H1 (cell line): ENCODE measurements at regions not wholly inside any gene's neighbourhood (a gene's known extent, or its start where the extent isn't known, plus 50 kb on each side); places are given as distances from the start of the nearest gene placed in this dataset.

ENCODE experiments used
- CEBPB ChIP-seq: IDR thresholded peaks from 2 replicates; pipeline ENCODE4 v1.6.1; 2012; ENCODE audit warnings: low read depth, low read length
- JUND ChIP-seq: IDR thresholded peaks from 2 replicates; pipeline ENCODE4 v1.6.1; 2011; ENCODE audit warnings: mild to moderate bottlenecking, improper control_type of control experiment, low read length
- SP1 ChIP-seq: IDR thresholded peaks from 2 replicates; pipeline ENCODE4 v1.6.1; 2011; ENCODE audit warnings: low read depth, low read length

DNA sequence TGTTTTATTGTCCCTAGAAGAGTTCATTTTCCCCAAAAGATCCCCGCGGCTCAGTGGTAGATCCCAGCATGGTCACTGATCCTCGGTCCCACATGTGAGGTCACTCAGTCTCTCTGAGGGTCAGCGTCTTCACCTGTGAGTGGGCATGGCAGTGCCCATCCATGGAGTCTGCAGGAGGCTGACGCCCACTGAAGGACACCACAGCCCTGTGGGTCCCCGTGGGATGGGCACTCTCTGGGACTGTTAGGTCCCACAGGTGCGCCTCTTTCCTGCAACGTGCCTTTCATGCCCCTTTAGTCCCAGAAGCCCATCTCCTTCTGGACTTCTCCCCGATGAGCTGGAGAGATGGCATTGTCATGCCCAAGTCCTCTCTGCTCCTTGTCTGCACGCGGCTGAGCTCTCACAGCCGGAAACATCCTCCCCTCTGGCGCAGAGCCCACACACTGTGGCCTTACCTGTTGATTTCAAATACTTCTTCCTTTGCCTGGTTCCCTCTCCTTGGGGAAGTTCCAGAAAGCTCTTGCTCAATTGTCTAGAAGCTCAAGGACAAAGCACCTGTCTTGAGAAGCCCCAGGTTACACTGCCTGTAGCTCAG lies 75.9 kb downstream of the PTGR3 start (continued):
- TF ChIP-seq JUND = no peak
- no peak for TF ChIP-seq SP1
- no peak for TF ChIP-seq CEBPB
